Glutamatergic neuron (in vitro differentiated cells): ENCODE measurements at regions not wholly inside any gene's neighbourhood (a gene's known extent, or its start where the extent isn't known, plus 50 kb on each side); places are given as distances from the start of the nearest gene placed in this dataset.

Experiments
- DNase-seq: peaks from one replicate; pipeline ENCODE4 v3.0.0; 2022
- H3K27ac Mint-ChIP-seq: one replicate; pipeline ENCODE4 v1.8.0; 2020; ENCODE audit warnings: mild to moderate bottlenecking, mixed read lengths, inconsistent platforms; ENCODE audit not compliant: unreplicated experiment
- H3K27me3 Mint-ChIP-seq: one replicate; pipeline ENCODE4 v1.8.0; 2020; ENCODE audit warnings: mild to moderate bottlenecking, moderate library complexity, mixed read lengths, inconsistent platforms; ENCODE audit not compliant: unreplicated experiment
- H3K36me3 Mint-ChIP-seq: one replicate; pipeline ENCODE4 v1.8.0; 2020; ENCODE audit warnings: mild to moderate bottlenecking, mixed read lengths, inconsistent platforms; ENCODE audit not compliant: unreplicated experiment
- H3K4me1 Mint-ChIP-seq: one replicate; pipeline ENCODE4 v1.8.0; 2020; ENCODE audit warnings: mild to moderate bottlenecking, low read depth, mixed read lengths, inconsistent platforms; ENCODE audit not compliant: unreplicated experiment
- H3K4me3 Mint-ChIP-seq: one replicate; pipeline ENCODE4 v1.8.0; 2020; ENCODE audit warnings: mild to moderate bottlenecking, mixed read lengths, inconsistent platforms; ENCODE audit not compliant: unreplicated experiment
- H3K9me3 Mint-ChIP-seq: one replicate; pipeline ENCODE4 v1.8.0; 2020; ENCODE audit warnings: mild to moderate bottlenecking, moderate library complexity, mixed read lengths, inconsistent platforms; ENCODE audit not compliant: unreplicated experiment
- CTCF ChIP-seq: fragments of 200-600 bp; sonication (generic); IDR thresholded peaks from one replicate; pipeline ENCODE4 v1.5.0; 2021; ENCODE audit not compliant: partially characterized antibody, unreplicated experiment

GRCh38 chr1:166785987-166786386, 53.3 kb upstream of the POGK start:
- Mint-ChIP-seq H3K4me3 (no peak overlapping the region), H3K4me1 (no peaks in the 10 kb centered on the region)
- no peak for TF ChIP-seq CTCF

GRCh38 chr1:166789286-166789685, 50.0 kb upstream of the POGK start:
- Mint-ChIP-seq H3K27ac (no peak overlapping the region), H3K4me3 (no peak overlapping the region), H3K36me3 (no peaks in the 10 kb centered on the region), H3K9me3 (peaks cover 1% of the 10 kb centered on the region), H3K4me1 (no peaks in the 10 kb centered on the region), H3K27me3 (no peaks in the 10 kb centered on the region)
- DNase-seq: no peak
- no peak for TF ChIP-seq CTCF

More at GRCh38 chr1:166785987-166786386, 53.3 kb upstream of the POGK start:
- Mint-ChIP-seq H3K27ac (no peak overlapping the region), H3K9me3 (peaks cover 3% of the 10 kb centered on the region), H3K27me3 (peaks cover 3% of the 10 kb centered on the region), H3K36me3 (peaks cover 3% of the 10 kb centered on the region)
- DNase-seq: no peak
